MM.1S (cell line): ENCODE measurements at regions not wholly inside any gene's neighbourhood (a gene's known extent, or its start where the extent isn't known, plus 50 kb on each side); places are given as distances from the start of the nearest gene placed in this dataset.

Experiments
- CTCF ChIP-seq: fragments of 300-600 bp; sonication (generic); IDR thresholded peaks from 2 replicates; pipeline ENCODE4 v1.5.1; 2016; ENCODE audit warnings: antibody characterized with exemption, low read length, mixed read lengths
- EZH2phosphoT487 ChIP-seq: fragments of 300-600 bp; sonication (generic); IDR thresholded peaks from 2 replicates; pipeline ENCODE4 v1.6.1; 2018; ENCODE audit warnings: antibody characterized with exemption, low read length

GRCh38 chr11:70771099-70771885 is 373.0 kb downstream of the CTTN start:
- no peak for TF ChIP-seq CTCF
- no peak for TF ChIP-seq EZH2phosphoT487
